H1 (cell line): ENCODE measurements at regions not wholly inside any gene's neighbourhood (a gene's known extent, or its start where the extent isn't known, plus 50 kb on each side); places are given as distances from the start of the nearest gene placed in this dataset.

Experiments used
- CHD7 ChIP-seq: fragments of 300-600 bp; sonication (generic); IDR thresholded peaks from 2 replicates; pipeline ENCODE4 v1.7.1; 2012; ENCODE audit warnings: low read length, moderate library complexity, mild to moderate bottlenecking, inconsistent platforms; ENCODE audit not compliant: insufficient replicate concordance
- PHF8 ChIP-seq: fragments of 200-600 bp; sonication (generic); conservative IDR thresholded peaks from 2 replicates; pipeline ENCODE4 v1.7.1; 2012; ENCODE audit warnings: low read depth, mild to moderate bottlenecking, inconsistent platforms, low read length, moderate library complexity
- POLR2AphosphoS5 ChIP-seq: IDR thresholded peaks from 2 replicates; pipeline ENCODE4 v1.6.1; 2011; ENCODE audit warnings: low read depth, low read length
- RXRA ChIP-seq: IDR thresholded peaks from 2 replicates; pipeline ENCODE4 v1.6.1; 2011; ENCODE audit warnings: low read depth, mild to moderate bottlenecking, low read length, moderate library complexity; ENCODE audit not compliant: insufficient read depth

- no peak for TF ChIP-seq CHD7
- no peak for TF ChIP-seq PHF8
- TF ChIP-seq POLR2AphosphoS5: no peak
- TF ChIP-seq RXRA: no peak
These were observed 309.2 kb downstream of the LIG4 start (continued) for GRCh38 chr13:107906131-107906530.
